IMR-90 (cell line): ENCODE measurements at regions not wholly inside any gene's neighbourhood (a gene's known extent, or its start where the extent isn't known, plus 50 kb on each side); places are given as distances from the start of the nearest gene placed in this dataset.

ENCODE experiments used
- ATAC-seq: fragments of 200-7000 bp; cut with Tn5 transposase; 2 replicates; pipeline ENCODE4 v1.9.1; 2020; ENCODE audit warnings: low read depth, mild to moderate bottlenecking, moderate library complexity
- BruUV-seq: library from RNA; stranded (reverse); fragments of 400-500 nt; replicated peaks from 2 replicates; lab custom pipeline; 2021; lab: Mats Ljungman, UMichigan
- CTCF ChIA-PET: fragments of 300-600 bp; formaldehyde crosslinking; extraction: SDS; loops from one replicate; lab custom pipeline; 2021; ENCODE audit warnings: antibody characterized with exemption; lab: Yijun Ruan, JAX
- POLR2A ChIA-PET: fragments of 300-600 bp; sonication (Branson Sonifier 250); formaldehyde crosslinking; loops from one replicate; lab custom pipeline; 2022; ENCODE audit warnings: antibody characterized with exemption; ENCODE audit not compliant: unreplicated experiment; lab: Charles Lee
- DNase-seq: peaks from one replicate; pipeline ENCODE4 v3.0.0; 2013
- H2AFZ ChIP-seq: replicated peaks from 2 replicates; pipeline ENCODE3; 2013; ENCODE audit warnings: low read length, mild to moderate bottlenecking; ENCODE audit not compliant: poor library complexity
- H2AK5ac ChIP-seq: 2 replicates; pipeline ENCODE4 v1.6.1; 2013; ENCODE audit warnings: low read depth, low read length, inconsistent platforms
- H2AK9ac ChIP-seq: replicated peaks from 2 replicates; pipeline ENCODE3; 2013; ENCODE audit warnings: mild to moderate bottlenecking, low read depth, low read length, moderate library complexity; ENCODE audit not compliant: poor library complexity
- H2BK120ac ChIP-seq: 2 replicates; pipeline ENCODE4 v1.6.1; 2013; ENCODE audit warnings: low read depth, low read length, inconsistent platforms
- H2BK15ac ChIP-seq: 3 replicates; pipeline ENCODE4 v1.6.1; 2013; ENCODE audit warnings: low read depth, low read length, inconsistent platforms
- H2BK20ac ChIP-seq: 2 replicates; pipeline ENCODE4 v1.6.1; 2013; ENCODE audit warnings: low read depth, mild to moderate bottlenecking, inconsistent platforms, low read length, moderate library complexity
- H2BK5ac ChIP-seq: 2 replicates; pipeline ENCODE4 v1.6.1; 2013; ENCODE audit warnings: mild to moderate bottlenecking, low read depth, low read length, inconsistent platforms; ENCODE audit not compliant: poor library complexity, severe bottlenecking
- H3K14ac ChIP-seq: replicated peaks from 2 replicates; pipeline ENCODE4 v1.6.1; 2013; ENCODE audit warnings: low read depth, low read length, inconsistent platforms
- H3K18ac ChIP-seq: 2 replicates; pipeline ENCODE4 v1.6.1; 2013; ENCODE audit warnings: low read depth, low read length, control low read depth
- H3K23ac ChIP-seq: 2 replicates; pipeline ENCODE4 v1.6.1; 2013; ENCODE audit warnings: low read depth, low read length, inconsistent platforms
- H3K27ac ChIP-seq: 2 replicates; pipeline ENCODE4 v1.5.1; 2013; ENCODE audit warnings: mild to moderate bottlenecking, control low read depth, low read length; ENCODE audit not compliant: insufficient read depth
- H3K27me3 ChIP-seq: 2 replicates; pipeline ENCODE4 v1.6.1; 2013; ENCODE audit warnings: low read length; ENCODE audit not compliant: control insufficient read depth, insufficient read depth
- H3K36me3 ChIP-seq: 2 replicates; pipeline ENCODE4 v1.6.1; 2013; ENCODE audit warnings: low read length, mixed read lengths; ENCODE audit not compliant: control insufficient read depth, insufficient read depth
- H3K4ac ChIP-seq: 2 replicates; pipeline ENCODE4 v1.6.1; 2013; ENCODE audit warnings: low read depth, low read length, inconsistent platforms
- H3K4me1 ChIP-seq: 2 replicates; pipeline ENCODE4 v1.6.1; 2013; ENCODE audit warnings: low read length, mixed read lengths; ENCODE audit not compliant: control insufficient read depth, insufficient read depth
- H3K4me2 ChIP-seq: 2 replicates; pipeline ENCODE4 v1.6.1; 2013; ENCODE audit warnings: low read depth, mild to moderate bottlenecking, control low read depth, low read length, moderate library complexity
- H3K4me3 ChIP-seq: 2 replicates; pipeline ENCODE4 v1.5.1; 2013; ENCODE audit warnings: low read depth, mild to moderate bottlenecking, control low read depth, low read length, moderate library complexity; ENCODE audit not compliant: insufficient read depth
- H3K56ac ChIP-seq: 2 replicates; pipeline ENCODE4 v1.6.1; 2013; ENCODE audit warnings: low read length, inconsistent platforms; ENCODE audit not compliant: insufficient read depth; ENCODE audit errors: extremely low read depth
- H3K79me1 ChIP-seq, 2 experiments: 2 replicates each; pipeline ENCODE4 v1.6.1; 2013; ENCODE audit warnings: low read length in 2 of 2, inconsistent platforms in 1 of 2, low read depth in 1 of 2
- H3K9ac ChIP-seq: 2 replicates; pipeline ENCODE4 v1.6.1; 2013; ENCODE audit warnings: low read depth, low read length, control low read depth
- H3K9me1 ChIP-seq: 2 replicates; pipeline ENCODE4 v1.6.1; 2013; ENCODE audit warnings: low read length, inconsistent platforms; ENCODE audit not compliant: insufficient read depth
- H3K9me3 ChIP-seq: 2 replicates; pipeline ENCODE4 v1.6.1; 2013; ENCODE audit warnings: low read length; ENCODE audit not compliant: control insufficient read depth, insufficient read depth
- H4K20me1 ChIP-seq: 2 replicates; pipeline ENCODE4 v1.6.1; 2013; ENCODE audit warnings: low read length, inconsistent platforms; ENCODE audit not compliant: insufficient read depth
- H4K5ac ChIP-seq: 2 replicates; pipeline ENCODE4 v1.6.1; 2013; ENCODE audit warnings: mild to moderate bottlenecking, low read depth, low read length, control low read depth
- H4K8ac ChIP-seq, 2 experiments: 2 replicates each; pipeline ENCODE4 v1.6.1; 2013; ENCODE audit warnings: low read depth in 2 of 2, low read length in 2 of 2, control low read depth in 1 of 2, inconsistent platforms in 1 of 2
- H4K91ac ChIP-seq: 2 replicates; pipeline ENCODE4 v1.6.1; 2013; ENCODE audit warnings: low read depth, low read length, inconsistent platforms; ENCODE audit not compliant: insufficient read depth
- BHLHE40 ChIP-seq: fragments of 150-350 bp; IDR thresholded peaks from 2 replicates; pipeline ENCODE4 v1.6.1; 2016; ENCODE audit warnings: mild to moderate bottlenecking, low read depth, low read length
- CEBPB ChIP-seq: IDR thresholded peaks from 2 replicates; pipeline ENCODE4 v1.6.1; 2012; ENCODE audit warnings: low read depth, low read length, improper control_type of control experiment
- CHD1 ChIP-seq: IDR thresholded peaks from 2 replicates; pipeline ENCODE4 v1.6.1; 2012; ENCODE audit warnings: low read depth, low read length, improper control_type of control experiment
- FOS ChIP-seq: fragments of 150-350 bp; IDR thresholded peaks from 2 replicates; pipeline ENCODE4 v1.6.1; 2016; ENCODE audit warnings: low read depth, low read length
- MAFK ChIP-seq: IDR thresholded peaks from 2 replicates; pipeline ENCODE4 v1.6.1; 2012; ENCODE audit warnings: low read depth, low read length, improper control_type of control experiment
- MAZ ChIP-seq: IDR thresholded peaks from 2 replicates; pipeline ENCODE4 v1.6.1; 2012; ENCODE audit warnings: low read depth, mild to moderate bottlenecking, low read length, improper control_type of control experiment, moderate library complexity, borderline replicate concordance
- MXI1 ChIP-seq: IDR thresholded peaks from 2 replicates; pipeline ENCODE4 v1.6.1; 2012; ENCODE audit warnings: low read depth, mild to moderate bottlenecking, low read length, moderate library complexity, borderline replicate concordance
- NFE2L2 ChIP-seq: fragments of 150-350 bp; IDR thresholded peaks from 2 replicates; pipeline ENCODE4 v1.6.1; 2016; ENCODE audit warnings: low read depth, mild to moderate bottlenecking, low read length
- POLR2A ChIP-seq: IDR thresholded peaks from 2 replicates; pipeline ENCODE4 v1.6.1; 2012; ENCODE audit warnings: mild to moderate bottlenecking, low read depth, low read length
- RAD21 ChIP-seq: IDR thresholded peaks from 2 replicates; pipeline ENCODE4 v1.6.1; 2012; ENCODE audit warnings: low read length, improper control_type of control experiment
- RCOR1 ChIP-seq: IDR thresholded peaks from 2 replicates; pipeline ENCODE4 v1.6.1; 2012; ENCODE audit warnings: mild to moderate bottlenecking, low read length, improper control_type of control experiment; ENCODE audit not compliant: insufficient replicate concordance
- RFX5 ChIP-seq: IDR thresholded peaks from 2 replicates; pipeline ENCODE4 v1.8.0; 2012; ENCODE audit warnings: low read depth, mild to moderate bottlenecking, low read length, moderate library complexity
- SMC3 ChIP-seq: fragments of 150-350 bp; IDR thresholded peaks from 2 replicates; pipeline ENCODE4 v1.6.1; 2016; ENCODE audit warnings: low read depth, mild to moderate bottlenecking, antibody characterized with exemption, low read length, moderate library complexity
- WGBS, 2 experiments: methylation state at CpG; one replicate each; pipeline versions ENCODE4 v1.1.5 to v1.1.7; 2013; ENCODE audit warnings: missing lambda C conversion rate in 2 of 2; ENCODE audit not compliant: insufficient read length in 1 of 2; ENCODE audit errors: extremely low coverage in 2 of 2; 5-methylcytosine and 5-hydroxymethylcytosine counted together
- dilution Hi-C: fragments of 300-500 bp; cut with HindIII; formaldehyde crosslinking; loops from one replicate; pipeline ENCODE4 v1.14.3; 2018; ENCODE audit warnings: low sequenced_read_pairs; ENCODE audit not compliant: unreplicated experiment
- in situ Hi-C: fragments of 300-500 bp; cut with MboI; formaldehyde crosslinking; loops from 3 replicates; pipeline ENCODE4 v1.14.3; 2019; ENCODE audit warnings: low sequenced_read_pairs, inconsistent platforms, mixed read lengths
- intact Hi-C: fragments of 100-400 bp; cut with micrococcal nuclease; formaldehyde crosslinking; loops from 2 replicates; pipeline ENCODE4 v1.10.0; 2022
- TF ChIP-seq, protein P1 (sequence below): fragments of 150-350 bp; IDR thresholded peaks from 2 replicates; pipeline ENCODE4 v1.6.1; 2016; ENCODE audit warnings: low read depth, mild to moderate bottlenecking, low read length, moderate library complexity, borderline replicate concordance
- TF ChIP-seq, protein P2 (sequence below): conservative IDR thresholded peaks from 2 replicates; pipeline ENCODE4 v1.5.1; 2012; ENCODE audit warnings: mild to moderate bottlenecking, low read depth, low read length, improper control_type of control experiment
- TF ChIP-seq, protein P3 (sequence below): fragments of 150-350 bp; IDR thresholded peaks from 2 replicates; pipeline ENCODE4 v1.6.1; 2017; ENCODE audit warnings: mild to moderate bottlenecking, antibody characterized with exemption, low read length, low read depth

DNA sequence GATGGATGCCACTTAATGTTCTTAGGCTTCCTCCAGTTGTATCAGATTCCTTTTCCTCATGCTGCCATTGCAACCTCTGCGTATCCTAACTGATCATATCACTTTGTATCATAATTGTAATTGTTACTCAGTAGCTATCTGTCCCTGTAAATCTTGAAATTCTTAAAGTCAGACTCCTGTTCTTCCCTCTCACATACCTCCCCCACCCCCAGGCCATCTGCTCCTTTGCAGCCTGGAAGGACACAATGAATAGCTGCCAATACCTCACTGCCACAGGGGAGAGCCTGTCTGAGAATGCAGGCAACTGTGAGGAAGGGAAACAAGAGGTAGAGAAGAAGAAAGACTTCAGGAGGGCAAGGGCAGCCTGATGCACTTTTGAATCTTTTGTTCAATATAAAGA is 228.5 kb downstream of the ENC1 start:
- Histone ChIP-seq H3K23ac (no peak overlapping the region), H3K18ac (no peak overlapping the region), H3K4me3 (no peak overlapping the region), H2BK20ac (no peak overlapping the region), H4K91ac (no peak overlapping the region), H3K9me3 (no peaks in the 10 kb centered on the region), H2BK5ac (no peak overlapping the region), H3K9ac (no peak overlapping the region), H3K4ac (no peak overlapping the region), H4K5ac (no peak overlapping the region), H2AK9ac (no peak overlapping the region), H3K9me1 (no peaks in the 10 kb centered on the region), H3K4me1 (no peaks in the 10 kb centered on the region), H3K27me3 (peaks cover 34% of the 10 kb centered on the region), H3K4me2 (no peak overlapping the region), H4K8ac (no peak overlapping the region), H3K27ac (no peak overlapping the region), H2AFZ (no peak overlapping the region), H4K20me1 (no peaks in the 10 kb centered on the region), H3K14ac (no peak overlapping the region), H3K56ac (no peak overlapping the region), H3K36me3 (no peaks in the 10 kb centered on the region), H3K79me1 (no peaks in the 10 kb centered on the region), H2AK5ac (no peak overlapping the region), H2BK15ac (no peak overlapping the region), H2BK120ac (no peak overlapping the region)
- no CpG with 5 or more reads among the region's 1 CpG for WGBS, 2 experiments
- dilution Hi-C loops (no loop called here), in situ Hi-C loops (no loop called here), intact Hi-C loops (no loop called here)
- ChIA-PET POLR2A (no interaction called here), CTCF (no interaction called here)
- ATAC-seq (no peak), DNase-seq (no peak)
- no TSS peak for BruUV-seq
- TF ChIP-seq CEBPB (no peak), POLR2A (no peak), MAFK (no peak), SMC3 (no peak), RCOR1 (no peak), MAZ (no peak), BHLHE40 (no peak), CHD1 (no peak), RAD21 (no peak), MXI1 (no peak), FOS (no peak), NFE2L2 (no peak), RFX5 (no peak)
- TF ChIP-seq, protein P1, sequence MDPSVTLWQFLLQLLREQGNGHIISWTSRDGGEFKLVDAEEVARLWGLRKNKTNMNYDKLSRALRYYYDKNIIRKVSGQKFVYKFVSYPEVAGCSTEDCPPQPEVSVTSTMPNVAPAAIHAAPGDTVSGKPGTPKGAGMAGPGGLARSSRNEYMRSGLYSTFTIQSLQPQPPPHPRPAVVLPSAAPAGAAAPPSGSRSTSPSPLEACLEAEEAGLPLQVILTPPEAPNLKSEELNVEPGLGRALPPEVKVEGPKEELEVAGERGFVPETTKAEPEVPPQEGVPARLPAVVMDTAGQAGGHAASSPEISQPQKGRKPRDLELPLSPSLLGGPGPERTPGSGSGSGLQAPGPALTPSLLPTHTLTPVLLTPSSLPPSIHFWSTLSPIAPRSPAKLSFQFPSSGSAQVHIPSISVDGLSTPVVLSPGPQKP = no peak
- TF ChIP-seq, protein P2, sequence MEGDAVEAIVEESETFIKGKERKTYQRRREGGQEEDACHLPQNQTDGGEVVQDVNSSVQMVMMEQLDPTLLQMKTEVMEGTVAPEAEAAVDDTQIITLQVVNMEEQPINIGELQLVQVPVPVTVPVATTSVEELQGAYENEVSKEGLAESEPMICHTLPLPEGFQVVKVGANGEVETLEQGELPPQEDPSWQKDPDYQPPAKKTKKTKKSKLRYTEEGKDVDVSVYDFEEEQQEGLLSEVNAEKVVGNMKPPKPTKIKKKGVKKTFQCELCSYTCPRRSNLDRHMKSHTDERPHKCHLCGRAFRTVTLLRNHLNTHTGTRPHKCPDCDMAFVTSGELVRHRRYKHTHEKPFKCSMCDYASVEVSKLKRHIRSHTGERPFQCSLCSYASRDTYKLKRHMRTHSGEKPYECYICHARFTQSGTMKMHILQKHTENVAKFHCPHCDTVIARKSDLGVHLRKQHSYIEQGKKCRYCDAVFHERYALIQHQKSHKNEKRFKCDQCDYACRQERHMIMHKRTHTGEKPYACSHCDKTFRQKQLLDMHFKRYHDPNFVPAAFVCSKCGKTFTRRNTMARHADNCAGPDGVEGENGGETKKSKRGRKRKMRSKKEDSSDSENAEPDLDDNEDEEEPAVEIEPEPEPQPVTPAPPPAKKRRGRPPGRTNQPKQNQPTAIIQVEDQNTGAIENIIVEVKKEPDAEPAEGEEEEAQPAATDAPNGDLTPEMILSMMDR = no peak
- TF ChIP-seq, protein P3, sequence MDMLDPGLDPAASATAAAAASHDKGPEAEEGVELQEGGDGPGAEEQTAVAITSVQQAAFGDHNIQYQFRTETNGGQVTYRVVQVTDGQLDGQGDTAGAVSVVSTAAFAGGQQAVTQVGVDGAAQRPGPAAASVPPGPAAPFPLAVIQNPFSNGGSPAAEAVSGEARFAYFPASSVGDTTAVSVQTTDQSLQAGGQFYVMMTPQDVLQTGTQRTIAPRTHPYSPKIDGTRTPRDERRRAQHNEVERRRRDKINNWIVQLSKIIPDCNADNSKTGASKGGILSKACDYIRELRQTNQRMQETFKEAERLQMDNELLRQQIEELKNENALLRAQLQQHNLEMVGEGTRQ = no peak
